IPS-18a (cell line): ENCODE measurements at regions not wholly inside any gene's neighbourhood (a gene's known extent, or its start where the extent isn't known, plus 50 kb on each side); places are given as distances from the start of the nearest gene placed in this dataset.

Experiments used
- H3K27ac ChIP-seq: one replicate; pipeline ENCODE4 v1.5.1; 2013; ENCODE audit warnings: low read length
- H3K27me3 ChIP-seq: one replicate; pipeline ENCODE4 v1.6.1; 2013; ENCODE audit warnings: mild to moderate bottlenecking, low read length; ENCODE audit not compliant: control insufficient read depth, insufficient read depth
- H3K36me3 ChIP-seq: one replicate; pipeline ENCODE4 v1.6.1; 2013; ENCODE audit warnings: low read depth, low read length; ENCODE audit not compliant: control insufficient read depth
- H3K4me1 ChIP-seq: one replicate; pipeline ENCODE4 v1.6.1; 2013; ENCODE audit warnings: low read depth, low read length; ENCODE audit not compliant: control insufficient read depth
- H3K4me3 ChIP-seq: one replicate; pipeline ENCODE4 v1.5.1; 2013; ENCODE audit warnings: low read length
- H3K9ac ChIP-seq: one replicate; pipeline ENCODE4 v1.6.1; 2013; ENCODE audit warnings: mild to moderate bottlenecking, low read length, moderate library complexity
- H3K9me3 ChIP-seq: one replicate; pipeline ENCODE4 v1.6.1; 2013; ENCODE audit warnings: low read depth, low read length; ENCODE audit not compliant: control insufficient read depth

GRCh38 chr2:118738106-118738505 lies 109.3 kb downstream of the EN1 start:
- no peak overlapping the region for H3K27ac ChIP-seq

GRCh38 chr2:118737684-118738083 lies 109.8 kb downstream of the EN1 start:
- Histone ChIP-seq H3K27ac (no peak overlapping the region), H3K9ac (no peak overlapping the region), H3K27me3 (no peaks in the 10 kb centered on the region), H3K9me3 (no peaks in the 10 kb centered on the region), H3K36me3 (no peaks in the 10 kb centered on the region), H3K4me3 (no peak overlapping the region), H3K4me1 (peaks cover 20% of the 10 kb centered on the region)

More at GRCh38 chr2:118738106-118738505, 109.3 kb downstream of the EN1 start:
- Histone ChIP-seq H3K9me3 (no peaks in the 10 kb centered on the region), H3K9ac (no peak overlapping the region), H3K4me3 (no peak overlapping the region), H3K27me3 (no peaks in the 10 kb centered on the region), H3K36me3 (no peaks in the 10 kb centered on the region), H3K4me1 (peaks cover 20% of the 10 kb centered on the region)

- Histone ChIP-seq H3K4me1 (peaks cover 5% of the 10 kb centered on the region), H3K9me3 (no peaks in the 10 kb centered on the region), H3K27me3 (no peaks in the 10 kb centered on the region), H3K27ac (no peak overlapping the region), H3K36me3 (no peaks in the 10 kb centered on the region), H3K4me3 (no peak overlapping the region), H3K9ac (no peak overlapping the region)
Measured at GRCh38 chr2:118732432-118732831, 115.0 kb downstream of the EN1 start.

GRCh38 chr2:118731413-118731812 lies 116.0 kb downstream of the EN1 start:
- H3K36me3 ChIP-seq: no peaks in the 10 kb centered on the region
- H3K27ac ChIP-seq: no peak overlapping the region
- H3K9me3 ChIP-seq: no peaks in the 10 kb centered on the region
- no peaks in the 10 kb centered on the region for H3K27me3 ChIP-seq
- no peaks in the 10 kb centered on the region for H3K4me1 ChIP-seq
- no peak overlapping the region for H3K9ac ChIP-seq
- no peak overlapping the region for H3K4me3 ChIP-seq

GRCh38 chr2:118730405-118730804 lies 117.0 kb downstream of the EN1 start:
- no peak overlapping the region for H3K9ac ChIP-seq
- H3K4me1 ChIP-seq: no peaks in the 10 kb centered on the region
- no peaks in the 10 kb centered on the region for H3K9me3 ChIP-seq
- H3K27me3 ChIP-seq: no peaks in the 10 kb centered on the region
- H3K36me3 ChIP-seq: no peaks in the 10 kb centered on the region
- no peak overlapping the region for H3K4me3 ChIP-seq
- no peak overlapping the region for H3K27ac ChIP-seq

GRCh38 chr2:118729760-118730159 lies 117.7 kb downstream of the EN1 start:
- Histone ChIP-seq H3K9me3 (no peaks in the 10 kb centered on the region), H3K4me3 (no peak overlapping the region), H3K9ac (no peak overlapping the region), H3K4me1 (no peaks in the 10 kb centered on the region), H3K27ac (no peak overlapping the region), H3K27me3 (no peaks in the 10 kb centered on the region), H3K36me3 (no peaks in the 10 kb centered on the region)

GRCh38 chr2:118728984-118729383 lies 118.5 kb downstream of the EN1 start:
- no peaks in the 10 kb centered on the region for H3K9me3 ChIP-seq
- no peak overlapping the region for H3K4me3 ChIP-seq
- no peaks in the 10 kb centered on the region for H3K4me1 ChIP-seq

GRCh38 chr2:118726821-118727220 lies 120.6 kb downstream of the EN1 start:
- no peak overlapping the region for H3K4me3 ChIP-seq
- no peak overlapping the region for H3K27ac ChIP-seq
- H3K4me1 ChIP-seq: no peaks in the 10 kb centered on the region
- H3K9ac ChIP-seq: no peak overlapping the region
- no peaks in the 10 kb centered on the region for H3K36me3 ChIP-seq
- no peaks in the 10 kb centered on the region for H3K9me3 ChIP-seq
- H3K27me3 ChIP-seq: no peaks in the 10 kb centered on the region

More at GRCh38 chr2:118728984-118729383, 118.5 kb downstream of the EN1 start:
- Histone ChIP-seq H3K27me3 (no peaks in the 10 kb centered on the region), H3K36me3 (no peaks in the 10 kb centered on the region), H3K27ac (no peak overlapping the region), H3K9ac (no peak overlapping the region)

GRCh38 chr2:118723394-118723793 lies 124.1 kb downstream of the EN1 start:
- no peaks in the 10 kb centered on the region for H3K9me3 ChIP-seq
- H3K4me1 ChIP-seq: peaks cover 9% of the 10 kb centered on the region
- H3K27ac ChIP-seq: no peak overlapping the region
- no peaks in the 10 kb centered on the region for H3K27me3 ChIP-seq
- no peak overlapping the region for H3K9ac ChIP-seq
- no peak overlapping the region for H3K4me3 ChIP-seq
- no peaks in the 10 kb centered on the region for H3K36me3 ChIP-seq

GRCh38 chr2:118722976-118723375 lies 124.5 kb downstream of the EN1 start:
- Histone ChIP-seq H3K36me3 (no peaks in the 10 kb centered on the region), H3K27ac (no peak overlapping the region), H3K4me3 (no peak overlapping the region), H3K4me1 (peaks cover 9% of the 10 kb centered on the region), H3K27me3 (no peaks in the 10 kb centered on the region), H3K9ac (no peak overlapping the region), H3K9me3 (no peaks in the 10 kb centered on the region)

- Histone ChIP-seq H3K9me3 (no peaks in the 10 kb centered on the region), H3K27ac (no peak overlapping the region), H3K36me3 (no peaks in the 10 kb centered on the region), H3K4me1 (peaks cover 9% of the 10 kb centered on the region), H3K27me3 (no peaks in the 10 kb centered on the region), H3K4me3 (no peak overlapping the region), H3K9ac (no peak overlapping the region)
Measured at GRCh38 chr2:118721817-118722551, 125.5 kb downstream of the EN1 start.

GRCh38 chr2:118720866-118721265 lies 126.6 kb downstream of the EN1 start:
- peaks cover 9% of the 10 kb centered on the region for H3K4me1 ChIP-seq
- H3K9me3 ChIP-seq: no peaks in the 10 kb centered on the region
- H3K4me3 ChIP-seq: no peak overlapping the region
- H3K9ac ChIP-seq: no peak overlapping the region
- no peaks in the 10 kb centered on the region for H3K36me3 ChIP-seq
- H3K27ac ChIP-seq: no peak overlapping the region
- H3K27me3 ChIP-seq: no peaks in the 10 kb centered on the region
